H1 (cell line): ENCODE measurements at regions not wholly inside any gene's neighbourhood (a gene's known extent, or its start where the extent isn't known, plus 50 kb on each side); places are given as distances from the start of the nearest gene placed in this dataset.

Source experiments
- BCL11A ChIP-seq, 2 experiments: IDR thresholded peaks; one replicate each; pipeline ENCODE4 v1.6.1; 2011; ENCODE audit warnings: low read depth in 2 of 2, low read length in 2 of 2, mild to moderate bottlenecking in 2 of 2
- BRCA1 ChIP-seq: IDR thresholded peaks from 2 replicates; pipeline ENCODE4 v1.6.1; 2012; ENCODE audit warnings: low read depth, low read length, improper control_type of control experiment
- POLR2AphosphoS5 ChIP-seq: IDR thresholded peaks from 2 replicates; pipeline ENCODE4 v1.6.1; 2011; ENCODE audit warnings: low read depth, low read length
- RNF2 ChIP-seq: fragments of 200-900, 300-1000 bp; sonication (generic); IDR thresholded peaks from 2 replicates; pipeline ENCODE4 v1.7.1; 2016; ENCODE audit warnings: borderline replicate concordance, low read depth, mild to moderate bottlenecking, antibody characterized with exemption, low read length; ENCODE audit not compliant: poor library complexity, severe bottlenecking; ENCODE audit errors: missing control alignments
- SRF ChIP-seq: IDR thresholded peaks from 2 replicates; pipeline ENCODE4 v1.6.1; 2011; ENCODE audit warnings: mild to moderate bottlenecking, low read depth, low read length, moderate library complexity
- TAF7 ChIP-seq: optimal IDR thresholded peaks from 2 replicates; pipeline ENCODE3; 2011; ENCODE audit warnings: low read depth, mild to moderate bottlenecking, inconsistent platforms, low read length, moderate library complexity, borderline replicate concordance
- TCF12 ChIP-seq: IDR thresholded peaks from 2 replicates; pipeline ENCODE4 v1.6.1; 2011; ENCODE audit warnings: low read depth, mild to moderate bottlenecking, low read length

DNA sequence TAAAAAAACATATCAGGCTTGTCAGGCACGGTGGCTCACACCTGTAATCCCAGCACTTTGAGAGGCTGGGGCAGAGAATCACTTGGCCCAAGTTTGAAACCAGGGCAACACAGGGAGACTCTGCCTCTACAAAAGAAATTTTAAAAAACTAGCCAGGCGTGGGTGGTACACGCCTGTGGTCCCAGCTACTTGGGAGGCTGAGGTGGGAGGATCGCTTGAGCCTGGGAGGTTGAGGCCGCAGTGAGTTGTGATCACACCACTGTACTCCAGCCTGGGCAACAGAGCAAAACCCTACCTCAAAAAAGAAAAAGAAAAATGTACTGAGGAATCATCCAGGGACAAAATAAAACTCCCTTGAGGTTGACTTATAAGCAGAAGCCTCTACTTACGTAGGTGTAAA is 149.9 kb upstream of the KLF14 start (continued):
- no peak for TF ChIP-seq TAF7
- no peak for TF ChIP-seq TCF12
- no peak for TF ChIP-seq RNF2
- TF ChIP-seq SRF, result no peak
- TF ChIP-seq BCL11A (IDR thresholded peaks at IDR 0.05; ENCODE audit: low read depth in 2 of 2, low read length in 2 of 2), result no peak
- no peak for TF ChIP-seq BRCA1
- TF ChIP-seq POLR2AphosphoS5, result no peak
